CMK (cell line): ENCODE measurements at regions not wholly inside any gene's neighbourhood (a gene's known extent, or its start where the extent isn't known, plus 50 kb on each side); places are given as distances from the start of the nearest gene placed in this dataset.
"Not testable (repeated sequence)": the region's sequence is repeated elsewhere in the genome, so short reads cannot be mapped to it uniquely, and the experiment has no call there.

ENCODE experiments used
- DNase-seq: peaks from one replicate; pipeline ENCODE4 v3.0.0-alpha.2; 2010; ENCODE audit warnings: low read depth

DNA sequence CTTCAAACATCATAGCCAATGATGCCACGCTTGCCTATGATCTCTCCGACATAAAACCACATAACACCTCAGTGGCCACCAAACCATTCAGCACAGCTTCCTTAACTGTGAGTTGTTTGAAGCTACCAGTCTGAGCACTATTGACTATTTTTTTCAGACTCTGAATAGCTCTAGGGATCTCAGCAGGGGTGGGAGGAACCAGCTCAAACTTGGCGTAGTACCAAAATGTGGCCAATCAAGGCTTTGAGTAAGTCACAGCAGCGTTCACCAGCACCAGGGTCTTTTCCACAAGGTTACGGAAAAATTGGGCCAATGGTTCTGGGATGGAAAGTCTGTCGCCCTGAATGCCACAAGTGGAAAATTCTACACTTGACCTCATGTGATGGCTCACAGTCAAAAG, 70.6 kb downstream of the SMPDL3A start:
- no peak for DNase-seq

DNA sequence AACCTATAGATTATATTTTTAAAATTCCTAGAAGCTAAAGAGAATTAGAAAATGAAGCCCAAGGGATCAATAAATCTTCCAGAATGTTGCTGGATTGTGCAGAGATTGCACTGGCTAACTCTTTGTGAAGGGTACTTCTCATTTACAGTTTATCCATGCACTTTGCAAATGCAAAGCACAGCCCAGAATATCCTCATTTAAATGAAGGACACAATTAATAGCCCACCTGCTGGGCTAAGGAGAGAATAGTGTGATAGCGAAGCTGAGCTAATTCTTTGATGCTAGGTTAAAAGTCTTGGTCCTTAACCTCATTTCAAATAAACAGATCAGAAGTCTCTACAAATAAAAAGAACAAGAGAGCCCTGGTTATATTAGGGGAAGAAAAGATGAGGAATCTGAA, 72.5 kb downstream of the SMPDL3A start:
- DNase-seq: no peak

DNA sequence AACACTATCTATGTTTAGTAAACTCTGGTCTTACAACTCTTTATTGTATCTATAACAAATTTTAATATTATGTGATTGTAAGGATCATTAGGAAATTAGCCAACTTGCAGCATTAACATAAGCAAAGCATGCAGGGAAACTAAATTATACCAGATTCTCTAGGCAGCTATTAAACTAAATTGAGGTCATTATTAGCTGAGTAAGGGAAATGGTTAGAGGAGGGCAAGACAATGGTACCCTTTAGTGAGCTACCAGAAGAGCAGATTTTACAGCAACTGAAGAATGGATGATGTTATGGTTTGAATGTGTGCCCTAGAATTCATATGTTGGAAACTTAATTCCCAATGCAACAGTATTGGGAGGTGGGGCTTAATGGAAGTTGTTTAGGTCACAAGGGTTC, 79.1 kb downstream of the SMPDL3A start:
- DNase-seq: no peak

DNA sequence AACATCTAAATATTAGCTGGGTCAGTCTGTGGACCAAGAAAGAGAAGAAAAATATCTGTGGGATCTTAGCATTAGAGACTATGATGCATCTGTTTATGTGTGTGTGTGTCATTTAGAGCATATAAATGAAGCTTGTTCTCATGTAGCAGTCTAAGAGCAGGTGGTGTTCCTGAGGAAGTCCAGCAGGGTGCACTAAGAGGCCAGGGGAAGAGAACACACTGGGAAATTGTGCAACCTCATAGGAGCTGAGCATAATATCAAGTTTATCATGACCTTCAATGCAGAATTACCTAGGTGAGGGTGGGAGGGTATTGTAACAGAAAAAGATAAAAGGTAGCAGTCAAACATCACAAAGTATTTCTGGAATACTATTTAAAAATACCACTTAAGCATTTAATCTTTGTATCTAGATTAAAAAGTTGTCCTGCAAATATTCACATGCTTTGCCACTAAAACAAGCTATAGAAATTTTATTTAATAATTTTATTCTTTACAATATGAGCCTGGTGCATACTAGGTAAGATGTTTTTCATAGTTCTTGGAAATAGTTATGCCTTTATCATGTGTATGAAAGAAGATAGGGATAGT, 80.5 kb downstream of the SMPDL3A start:
- DNase-seq: peak; percentile 8

DNA sequence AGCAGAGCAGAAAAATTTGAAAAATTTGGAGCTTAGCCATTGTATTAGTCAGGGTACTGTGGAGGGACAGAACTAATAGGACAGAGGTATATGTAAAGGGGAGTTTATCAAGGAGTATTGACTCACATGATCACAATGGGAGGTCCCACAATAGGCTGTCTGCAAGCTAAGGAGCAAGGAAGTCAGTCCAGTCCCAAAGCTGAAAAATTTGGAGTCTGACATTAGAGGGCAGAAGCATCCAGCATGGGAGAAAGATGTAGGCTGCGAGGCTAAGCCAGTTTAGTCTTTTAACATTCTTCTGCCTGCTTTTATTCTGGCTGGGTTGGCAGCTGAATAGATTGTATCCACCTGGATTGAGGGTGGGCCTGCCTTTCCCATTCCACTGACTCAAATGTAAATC, 82.0 kb downstream of the SMPDL3A start:
- DNase-seq: no peak

DNA sequence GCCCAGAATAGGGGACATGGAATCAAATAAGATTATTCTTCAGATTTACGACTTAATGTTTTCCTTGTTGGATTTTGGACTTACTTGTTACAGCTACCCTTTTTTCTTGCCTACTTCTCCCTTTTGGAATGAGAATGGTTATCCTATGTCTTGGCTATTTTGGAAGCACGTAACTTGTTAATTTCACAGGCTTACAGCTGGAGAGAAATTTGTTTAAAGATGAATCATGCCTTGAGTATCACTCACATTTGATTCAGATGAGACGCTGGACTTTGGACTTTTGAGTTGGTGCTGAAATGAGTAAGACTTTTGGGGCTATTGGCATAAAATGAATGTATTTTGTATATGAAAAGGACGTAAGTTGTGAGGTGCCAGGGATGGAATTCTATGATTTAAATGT, 83.3 kb downstream of the SMPDL3A start:
- no peak for DNase-seq

DNA sequence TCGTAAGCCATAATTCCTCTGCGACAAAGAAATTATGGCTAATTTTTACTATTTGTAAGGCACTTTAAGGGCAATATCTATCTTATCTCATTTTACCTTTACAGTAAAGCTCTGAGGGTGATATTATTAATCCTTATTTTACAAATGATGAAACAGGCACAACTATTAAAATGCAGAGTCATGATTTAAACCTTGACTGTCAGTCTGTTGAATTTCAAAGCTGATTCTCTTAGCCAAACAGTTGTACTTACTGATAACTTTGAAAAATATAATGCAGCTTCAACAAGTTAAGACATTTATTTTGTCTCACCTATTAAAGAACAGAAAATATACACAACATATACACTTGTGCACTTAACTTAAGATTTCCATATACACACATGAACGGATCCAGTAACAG, 88.2 kb downstream of the SMPDL3A start:
- DNase-seq: no peak

DNA sequence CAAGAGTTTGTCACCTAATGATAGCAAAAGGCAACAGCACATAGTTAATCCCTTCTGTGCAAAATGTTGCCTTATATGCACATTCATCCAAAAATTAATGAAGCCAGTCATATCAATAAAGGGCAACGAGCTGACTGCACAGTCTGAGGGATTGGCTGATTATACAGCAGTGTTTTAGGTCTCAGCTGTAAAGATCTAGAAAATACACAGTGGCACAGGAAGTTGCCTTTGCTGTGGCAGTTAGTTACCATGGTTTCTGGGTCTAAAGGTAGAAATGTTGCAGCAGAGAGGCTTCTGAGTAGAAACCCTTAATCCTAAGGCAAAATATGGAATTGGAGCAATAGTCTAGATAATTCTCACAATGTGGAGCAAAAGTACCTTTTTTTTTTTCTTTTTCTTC, 89.7 kb downstream of the SMPDL3A start:
- DNase-seq: no peak

DNA sequence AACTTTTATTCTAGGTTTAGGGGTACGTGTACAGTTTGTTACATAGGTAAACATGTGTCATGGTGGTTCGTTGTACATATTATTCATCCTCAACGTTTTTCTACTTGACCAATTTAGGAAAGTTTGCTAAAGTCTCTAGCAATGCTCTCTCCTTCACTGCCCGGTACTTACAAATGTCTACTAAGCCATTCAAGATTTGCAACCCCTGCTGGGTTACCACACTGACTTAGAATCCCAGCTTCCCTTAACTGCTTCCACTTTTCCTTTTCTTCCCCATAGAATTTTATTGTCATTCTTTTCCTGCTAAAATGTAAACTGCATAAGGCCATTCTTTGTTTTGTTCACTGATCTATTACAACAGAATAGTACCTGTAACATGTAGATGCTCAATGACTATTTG, 97.4 kb downstream of the SMPDL3A start:
- DNase-seq: no peak

DNA sequence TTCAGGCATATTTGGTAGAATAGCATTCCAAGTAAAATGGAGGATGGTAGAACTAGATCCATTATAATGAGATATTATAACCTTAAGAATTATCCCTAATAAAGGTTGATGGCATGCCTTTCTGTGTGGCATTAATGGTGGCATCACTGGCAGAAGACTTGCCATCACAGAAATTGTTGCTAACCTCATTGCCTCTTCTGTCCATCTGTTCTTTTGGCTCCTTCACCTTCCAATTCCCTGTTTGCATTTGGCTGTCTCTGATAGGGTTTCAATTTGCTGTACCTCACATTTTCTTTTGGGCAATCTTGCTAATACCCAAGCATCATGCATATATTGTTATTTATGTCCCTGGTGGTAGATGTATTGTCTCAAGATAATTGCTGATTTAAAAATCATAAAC, 98.9 kb downstream of the SMPDL3A start:
- no peak for DNase-seq

DNA sequence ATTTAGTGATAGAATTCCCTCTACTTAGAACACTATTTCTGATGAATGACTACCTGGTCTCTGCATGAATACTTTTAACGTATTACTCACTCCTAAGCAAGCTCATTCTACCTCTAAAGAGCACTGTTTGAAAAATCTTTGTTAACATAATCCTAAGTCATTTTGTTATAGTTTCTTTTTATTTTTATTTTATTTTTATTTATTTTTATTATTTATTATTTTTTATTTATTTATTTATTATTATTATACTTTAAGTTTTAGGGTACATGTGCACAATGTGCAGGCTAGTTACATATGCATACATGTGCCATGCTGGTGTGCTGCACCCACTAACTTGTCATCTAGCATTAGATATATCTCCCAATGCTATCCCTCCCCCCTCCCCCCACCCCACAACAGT, 99.6 kb downstream of the SMPDL3A start:
- DNase-seq: not testable (repeated sequence)

DNA sequence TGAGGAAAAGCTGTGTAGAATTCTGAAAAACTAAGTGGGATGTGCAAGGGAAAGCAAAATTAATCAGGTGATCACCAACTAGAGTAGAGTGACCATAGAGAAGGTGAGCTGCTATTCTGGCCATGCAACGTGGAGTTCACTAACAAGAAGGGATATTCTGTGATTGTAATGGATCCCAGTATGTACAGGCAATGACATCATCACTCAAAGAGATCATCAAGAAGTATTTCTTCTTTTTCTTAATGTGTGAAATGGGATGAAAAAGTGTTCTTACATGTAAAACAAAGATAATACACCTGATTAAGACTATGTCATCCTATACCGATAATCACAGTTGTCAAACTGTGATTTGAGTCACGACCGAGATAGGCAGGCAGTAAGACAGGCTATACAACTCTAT, 101.2 kb downstream of the SMPDL3A start:
- no peak for DNase-seq

DNA sequence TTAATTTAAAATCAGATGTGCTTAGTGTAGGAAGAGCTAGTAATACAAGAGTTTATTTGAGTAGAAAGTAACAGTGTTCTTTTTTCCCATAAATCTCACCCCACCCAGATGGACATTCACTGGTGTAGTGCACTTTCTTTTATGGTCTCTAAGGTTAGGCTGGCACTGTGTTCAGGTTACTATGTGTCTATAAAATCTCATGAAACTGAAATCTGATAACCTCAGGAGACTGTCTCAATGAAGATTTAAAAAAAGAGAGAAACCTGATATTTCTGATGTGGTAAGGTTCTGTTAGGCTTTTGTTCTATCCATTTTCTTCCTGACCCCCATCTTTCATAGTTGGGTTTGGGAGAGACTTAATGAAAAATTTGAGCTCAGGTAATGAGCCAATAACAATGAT, 101.2 kb upstream of the CLVS2 start:
- no peak for DNase-seq

DNA sequence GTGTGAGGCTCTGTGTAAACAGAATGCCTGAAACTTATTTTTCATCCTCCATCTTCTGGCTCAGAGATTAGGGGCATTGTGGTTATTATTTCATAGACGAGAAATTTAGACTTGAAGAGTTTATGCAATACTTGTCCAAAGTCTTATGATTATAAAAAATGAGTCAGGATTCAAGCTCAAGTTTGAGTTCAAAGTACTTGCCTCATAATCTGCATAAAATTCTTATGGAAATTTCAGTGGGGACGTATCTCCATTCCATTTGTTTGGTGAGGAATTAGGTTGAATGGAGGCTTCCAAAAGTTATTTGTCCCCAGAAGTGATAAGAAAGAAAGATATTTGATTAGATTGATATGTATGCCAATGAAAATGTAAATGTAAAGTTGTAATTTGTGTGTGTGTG, 93.7 kb upstream of the CLVS2 start:
- DNase-seq: no peak

DNA sequence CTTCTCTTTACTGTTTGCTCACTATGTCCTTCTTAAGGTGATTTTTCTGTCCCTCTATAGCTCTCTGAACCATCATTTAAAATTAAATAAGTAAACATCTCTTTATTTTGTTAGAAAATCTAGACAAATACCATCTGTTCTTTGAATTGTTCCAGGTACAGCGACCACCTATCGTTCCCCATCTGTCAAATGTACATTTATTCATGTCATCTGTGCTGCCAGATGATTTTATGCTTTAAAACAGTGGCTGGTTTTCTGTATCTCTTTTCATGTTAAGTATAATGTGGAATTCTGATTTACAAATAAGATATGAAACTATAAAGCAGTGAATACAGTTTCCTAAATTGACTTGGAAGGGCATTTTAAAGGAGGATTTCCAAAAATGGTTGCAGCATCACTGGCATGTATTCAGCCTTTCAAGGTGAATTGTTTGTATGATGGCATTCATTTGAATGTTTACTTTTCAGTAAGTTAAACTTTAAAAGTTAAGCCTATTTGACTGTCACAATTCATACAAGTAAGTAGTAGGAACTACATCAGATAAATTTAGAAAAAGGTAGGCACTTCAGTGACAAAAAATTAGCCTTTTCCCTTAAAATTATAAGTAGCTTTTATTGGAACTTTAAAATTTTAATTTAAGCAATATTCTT, 92.6 kb upstream of the CLVS2 start:
- DNase-seq: no peak

DNA sequence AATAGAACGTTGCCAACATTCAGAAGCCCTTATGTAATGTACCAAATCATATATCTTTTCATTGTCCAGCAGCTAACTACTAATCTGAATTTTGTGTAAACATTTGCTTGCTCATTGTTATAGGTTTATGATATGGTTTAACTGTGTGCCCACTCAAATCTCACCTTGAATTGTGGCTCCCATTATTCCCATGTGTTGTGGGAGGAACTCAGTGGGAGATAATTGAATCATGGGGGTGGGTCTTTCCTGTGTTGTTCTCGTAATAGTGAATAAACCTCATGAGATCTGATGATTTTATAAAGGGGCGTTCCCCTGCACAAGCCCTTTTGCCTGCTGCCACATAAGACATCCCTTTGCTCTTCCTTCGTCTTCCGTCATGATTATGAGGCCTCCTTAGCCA, 91.9 kb upstream of the CLVS2 start:
- no peak for DNase-seq

DNA sequence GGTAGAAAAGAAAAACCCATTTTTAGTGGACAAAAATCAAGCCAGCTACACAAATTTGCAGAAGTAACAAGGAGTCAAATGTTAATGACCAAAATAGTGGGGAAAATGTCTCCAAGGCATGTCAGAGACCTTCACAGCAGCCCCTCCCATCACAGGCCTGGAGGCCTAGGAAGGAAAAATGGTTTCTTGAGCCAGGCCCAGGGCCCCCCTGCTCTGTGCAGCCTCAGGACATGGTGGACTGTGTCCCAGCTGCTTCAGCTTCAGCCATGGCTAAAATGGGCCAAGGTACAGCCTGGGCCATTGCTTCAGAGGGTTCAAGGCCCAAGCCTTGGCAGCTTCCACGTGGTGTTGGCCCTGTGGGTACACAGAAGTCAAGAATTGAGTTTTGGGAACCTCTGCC, 82.5 kb upstream of the CLVS2 start:
- DNase-seq: no peak

DNA sequence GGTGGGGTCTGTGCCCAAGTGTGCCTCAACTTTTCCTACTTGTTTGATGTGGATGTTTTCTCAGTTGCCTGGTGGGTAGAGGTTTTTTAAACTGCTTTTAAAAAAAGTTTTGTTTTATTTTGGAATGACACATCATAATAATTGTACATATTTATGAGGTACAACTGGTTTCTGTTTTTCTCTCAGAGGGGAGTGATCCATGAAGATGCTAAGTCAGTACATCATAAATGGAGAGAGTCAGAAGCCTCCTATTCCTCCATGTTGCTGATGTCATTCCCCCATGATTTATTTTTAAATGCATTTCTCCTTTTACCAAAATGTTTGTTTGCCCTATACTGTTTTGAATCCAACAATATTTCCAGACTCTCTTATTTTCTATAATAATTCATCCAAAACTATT, 77.3 kb upstream of the CLVS2 start:
- no peak for DNase-seq

DNA sequence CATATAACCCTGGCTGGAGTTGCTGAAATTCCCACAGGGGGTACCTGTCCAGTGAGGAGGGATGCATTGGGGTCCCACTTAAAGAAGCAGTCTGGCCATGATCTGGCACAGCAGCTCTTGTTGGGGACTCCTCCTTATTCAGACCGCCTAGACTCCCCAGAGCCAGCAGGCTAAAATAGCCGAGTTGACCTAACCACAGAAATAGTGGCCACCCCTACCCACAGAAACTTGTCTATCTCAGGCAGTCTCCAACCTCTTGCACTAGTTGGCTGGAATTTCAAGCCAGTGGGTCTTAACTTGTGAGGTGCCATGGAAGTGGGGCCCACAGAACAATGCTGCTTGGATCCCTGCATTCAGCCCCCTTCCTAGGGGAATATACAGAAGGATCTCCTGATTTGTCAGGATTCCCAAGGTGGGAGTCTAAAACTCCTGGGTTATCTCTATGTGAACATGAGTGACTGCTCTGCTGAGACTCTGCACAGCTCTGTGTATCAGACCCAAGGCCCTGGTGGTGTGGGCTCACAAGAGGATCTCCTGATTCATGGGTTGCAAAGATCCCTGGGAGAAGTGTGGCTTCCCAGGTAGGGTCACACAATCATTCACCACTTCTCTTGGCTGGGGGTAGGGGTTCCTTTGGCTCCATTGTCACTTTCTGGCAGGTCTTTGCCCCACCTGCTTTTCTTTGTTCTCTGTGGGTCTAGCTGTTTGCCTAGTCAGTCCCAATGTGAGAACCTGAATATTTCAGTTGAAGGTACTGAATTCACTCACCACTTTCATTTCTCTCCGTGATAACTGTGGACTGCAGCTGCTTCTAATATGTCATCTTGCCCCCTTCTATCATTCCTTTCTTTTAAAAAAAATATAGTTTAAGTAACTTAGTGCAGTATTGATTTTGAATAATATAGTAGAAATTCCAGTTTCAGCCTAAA, 65.5 kb upstream of the CLVS2 start:
- no peak for DNase-seq

DNA sequence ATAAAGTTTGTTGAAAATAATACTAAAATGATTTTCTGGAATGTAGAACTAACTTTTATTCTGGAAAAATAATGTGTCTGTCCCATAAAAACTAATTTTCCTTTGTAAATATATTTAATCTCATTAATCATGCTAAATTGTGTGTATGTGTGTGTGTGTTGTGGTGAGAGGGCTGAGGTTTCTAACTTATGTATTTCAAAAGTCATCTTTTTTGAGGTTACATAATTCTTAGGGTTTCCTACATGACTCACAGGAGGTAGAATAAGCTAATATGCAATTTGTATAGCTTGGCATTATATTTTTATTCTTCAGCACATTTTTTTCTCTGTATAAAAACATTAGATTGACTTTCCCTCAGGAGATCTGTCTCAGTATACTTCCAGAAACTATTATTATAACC, 64.1 kb upstream of the CLVS2 start:
- DNase-seq: no peak

DNA sequence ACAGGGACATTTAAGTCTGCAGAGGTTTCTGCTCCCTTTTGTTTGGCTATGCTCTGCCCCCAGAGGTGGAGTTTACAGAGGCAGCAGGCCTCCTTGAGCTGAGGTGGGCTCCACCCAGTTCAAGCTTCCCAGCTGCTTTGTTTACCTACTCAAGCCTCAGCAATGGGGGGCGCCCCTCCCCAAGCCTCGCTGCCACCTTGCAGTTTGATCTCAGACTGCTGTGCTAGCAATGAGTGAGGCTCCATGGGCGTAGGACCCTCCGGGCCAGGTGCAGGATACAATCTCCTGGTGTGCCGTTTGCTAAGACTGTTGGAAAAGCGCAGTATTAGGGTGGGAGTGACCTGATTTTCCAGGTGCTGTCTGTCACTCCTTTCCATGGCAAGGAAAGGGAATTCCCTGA, 51.1 kb upstream of the CLVS2 start:
- not testable (repeated sequence) for DNase-seq
